Neural progenitor cell (in vitro differentiated cells): ENCODE measurements at regions not wholly inside any gene's neighbourhood (a gene's known extent, or its start where the extent isn't known, plus 50 kb on each side); places are given as distances from the start of the nearest gene placed in this dataset.

Source experiments
- CTCF ChIP-seq: fragments of 200-600 bp; sonication (generic); IDR thresholded peaks from 2 replicates; pipeline ENCODE4 v1.5.1; 2017; ENCODE audit warnings: antibody characterized with exemption, mild to moderate bottlenecking
- EZH2 ChIP-seq: fragments of 200-600 bp; sonication (generic); IDR thresholded peaks from 2 replicates; pipeline ENCODE4 v1.6.1; 2017; ENCODE audit warnings: antibody characterized with exemption, mild to moderate bottlenecking, moderate library complexity
- EZH2phosphoT487 ChIP-seq: fragments of 200-600 bp; sonication (generic); IDR thresholded peaks from 2 replicates; pipeline ENCODE4 v1.6.1; 2017; ENCODE audit warnings: antibody characterized with exemption

GRCh38 chr17:77393274-77393600, 252.5 kb downstream of the SEC14L1 start:
- TF ChIP-seq CTCF (no peak), EZH2 (no peak), EZH2phosphoT487 (no peak)
